GM18505 (cell line): ENCODE measurements at regions not wholly inside any gene's neighbourhood (a gene's known extent, or its start where the extent isn't known, plus 50 kb on each side); places are given as distances from the start of the nearest gene placed in this dataset.

ENCODE experiments used
- ATAC-seq: cut with Tn5 transposase; IDR thresholded peaks from one replicate; pipeline ENCODE4 v1.9.1; 2021; ENCODE audit not compliant: unreplicated experiment
- POLR2A ChIP-seq: IDR thresholded peaks from 4 replicates; pipeline ENCODE4 v1.6.1; 2011; ENCODE audit warnings: borderline replicate concordance; ENCODE audit not compliant: insufficient read depth, insufficient read length; ENCODE audit errors: extremely low read depth

- no peak for ATAC-seq
- TF ChIP-seq POLR2A = no peak
Observed at GRCh38 chr9:108168236-108168850, 678.8 kb upstream of the KLF4 start.

- TF ChIP-seq POLR2A = no peak
- ATAC-seq = no peak
Observed at GRCh38 chr9:108167136-108167900, 677.7 kb upstream of the KLF4 start.

DNA sequence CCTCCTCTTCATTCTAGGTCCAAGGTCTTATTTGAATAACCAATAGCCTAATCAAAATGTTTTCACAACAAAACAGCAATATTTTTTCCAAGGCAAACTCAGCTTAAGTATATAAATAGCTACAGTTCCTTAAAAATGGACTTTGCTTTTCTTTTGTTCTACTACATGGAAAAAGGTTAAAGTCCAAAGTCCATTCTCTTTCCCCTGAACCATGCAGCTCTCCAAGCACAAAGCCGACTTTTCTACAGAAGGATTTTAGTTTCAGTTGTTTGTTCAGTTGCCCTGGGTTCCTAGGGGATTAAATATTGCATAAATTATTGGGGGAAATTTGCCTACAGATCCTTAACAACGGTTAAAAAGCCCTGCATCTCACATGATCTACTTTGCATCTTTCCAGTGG lies 677.0 kb upstream of the KLF4 start:
- ATAC-seq = no peak
- TF ChIP-seq POLR2A = no peak

DNA sequence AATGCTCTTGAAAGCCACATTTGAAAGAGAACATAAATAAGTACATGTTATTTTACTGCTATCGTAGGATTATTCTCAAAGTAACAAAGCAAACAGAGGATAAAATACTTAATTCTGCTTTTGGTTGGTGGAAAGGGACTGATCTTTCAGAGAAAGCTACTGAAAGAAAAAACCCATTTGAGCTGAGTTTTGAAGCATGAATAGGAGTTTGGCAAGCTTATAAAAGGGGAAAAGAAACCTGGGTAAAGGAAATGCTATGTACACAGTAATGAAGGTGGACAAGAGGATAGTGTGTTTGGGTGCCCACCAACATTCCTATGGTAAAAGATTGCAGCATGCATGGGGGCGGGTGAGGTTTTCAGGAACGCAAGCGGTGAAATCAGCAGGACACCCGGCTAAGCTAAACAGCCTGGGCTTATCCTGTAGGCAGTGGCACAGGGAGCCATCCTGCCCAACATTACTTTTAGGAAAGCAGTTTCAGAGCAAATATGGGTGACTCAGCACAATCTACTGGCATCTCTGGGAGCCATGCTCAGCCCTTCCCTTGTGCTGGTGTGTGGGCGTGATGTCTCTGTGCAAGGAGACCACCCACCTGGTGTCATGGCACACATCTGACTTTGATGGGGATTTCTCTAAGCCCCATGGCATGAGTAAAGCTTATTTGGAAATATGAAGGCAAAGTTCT lies 673.9 kb upstream of the KLF4 start:
- no peak for ATAC-seq

GRCh38 chr9:108162664-108163063 lies 673.1 kb upstream of the KLF4 start:
- ATAC-seq = no peak
- no peak for TF ChIP-seq POLR2A

More for the DNA sequence above, 673.9 kb upstream of the KLF4 start:
- no peak for TF ChIP-seq POLR2A

GRCh38 chr9:108161503-108161902 lies 671.9 kb upstream of the KLF4 start:
- no peak for TF ChIP-seq POLR2A
- no peak for ATAC-seq

- ATAC-seq = no peak
- TF ChIP-seq POLR2A = no peak
Observed at GRCh38 chr9:108160706-108161355, 671.3 kb upstream of the KLF4 start.

DNA sequence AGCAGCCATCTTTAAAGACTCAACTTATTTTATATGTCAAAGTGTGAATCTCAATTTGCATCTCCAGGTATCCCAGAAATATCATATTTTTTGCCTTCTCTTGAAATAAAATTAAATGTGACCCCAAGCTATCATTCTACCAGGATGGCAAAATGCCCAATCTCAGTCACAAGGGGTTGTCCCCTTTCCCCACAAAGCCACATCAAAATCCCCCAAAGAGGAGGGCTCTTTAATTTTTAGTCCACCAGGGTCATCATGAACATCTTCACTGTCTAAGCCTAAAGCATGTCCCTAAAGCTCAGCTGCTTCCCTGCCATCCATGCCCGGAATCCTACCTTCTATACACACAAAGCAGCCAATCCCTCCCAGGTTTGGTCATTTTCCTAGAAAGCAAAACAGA lies 670.5 kb upstream of the KLF4 start:
- no peak for TF ChIP-seq POLR2A
- ATAC-seq = no peak

DNA sequence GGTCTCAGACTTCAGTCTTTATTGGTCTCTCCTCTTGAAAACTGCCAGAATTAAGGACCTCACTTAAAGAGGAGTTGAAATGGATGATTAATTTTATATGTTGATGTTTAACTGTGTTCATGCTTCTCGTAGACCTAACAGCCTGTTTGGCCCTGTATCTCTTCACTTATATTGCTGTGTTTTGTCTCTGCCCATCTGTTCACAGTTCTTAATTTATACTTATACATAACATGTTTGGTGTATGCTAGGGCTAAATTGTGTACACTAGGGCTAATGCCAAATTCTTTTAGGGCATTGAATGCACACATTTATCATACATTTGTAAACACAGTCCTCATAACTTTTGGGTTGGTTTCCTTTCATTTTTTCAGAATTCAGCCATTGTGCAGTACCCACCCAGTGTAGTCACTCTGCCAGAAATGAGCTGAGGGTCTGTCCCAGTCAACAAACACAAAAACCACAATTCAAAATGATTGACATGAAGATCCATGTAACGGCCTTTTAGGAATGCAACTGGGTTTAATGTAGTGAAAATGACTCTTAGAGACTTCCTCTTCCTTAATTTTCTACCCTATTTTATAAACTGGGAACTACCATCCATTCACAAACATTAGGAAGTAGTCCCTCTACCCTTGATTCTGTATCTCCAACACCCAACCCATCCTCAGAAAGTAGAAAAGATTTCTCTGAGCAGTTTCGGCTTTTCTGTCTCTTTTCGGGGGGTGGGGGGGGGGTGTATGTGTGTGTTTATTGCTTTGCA lies 668.8 kb upstream of the KLF4 start:
- ATAC-seq = no peak
- no peak for TF ChIP-seq POLR2A

GRCh38 chr9:108156270-108156998 lies 666.9 kb upstream of the KLF4 start:
- no peak for ATAC-seq
- no peak for TF ChIP-seq POLR2A

DNA sequence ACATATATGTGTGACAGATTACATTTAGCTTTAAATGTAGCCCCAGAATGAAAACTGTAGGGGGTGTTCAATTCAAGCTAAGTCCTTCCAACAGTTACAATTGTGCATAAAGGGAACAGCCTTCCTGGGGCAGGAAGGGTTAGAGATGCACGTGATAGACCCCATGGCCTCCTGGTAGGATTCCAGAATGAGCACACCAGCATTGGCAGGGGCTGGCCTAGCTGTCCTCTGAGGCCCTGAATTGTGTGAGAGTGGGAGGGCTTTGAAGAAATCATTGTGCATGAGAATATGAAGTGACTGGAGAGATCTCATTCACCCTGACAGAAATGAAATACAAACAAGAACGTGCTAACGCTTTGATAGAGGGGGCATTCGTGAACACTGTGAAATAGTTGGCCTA lies 663.8 kb upstream of the KLF4 start:
- no peak for ATAC-seq
- TF ChIP-seq POLR2A = no peak
